ENCODE measurements at regions not wholly inside any gene's neighbourhood (a gene's known extent, or its start where the extent isn't known, plus 50 kb on each side); places are given as distances from the start of the nearest gene placed in this dataset.

DNA sequence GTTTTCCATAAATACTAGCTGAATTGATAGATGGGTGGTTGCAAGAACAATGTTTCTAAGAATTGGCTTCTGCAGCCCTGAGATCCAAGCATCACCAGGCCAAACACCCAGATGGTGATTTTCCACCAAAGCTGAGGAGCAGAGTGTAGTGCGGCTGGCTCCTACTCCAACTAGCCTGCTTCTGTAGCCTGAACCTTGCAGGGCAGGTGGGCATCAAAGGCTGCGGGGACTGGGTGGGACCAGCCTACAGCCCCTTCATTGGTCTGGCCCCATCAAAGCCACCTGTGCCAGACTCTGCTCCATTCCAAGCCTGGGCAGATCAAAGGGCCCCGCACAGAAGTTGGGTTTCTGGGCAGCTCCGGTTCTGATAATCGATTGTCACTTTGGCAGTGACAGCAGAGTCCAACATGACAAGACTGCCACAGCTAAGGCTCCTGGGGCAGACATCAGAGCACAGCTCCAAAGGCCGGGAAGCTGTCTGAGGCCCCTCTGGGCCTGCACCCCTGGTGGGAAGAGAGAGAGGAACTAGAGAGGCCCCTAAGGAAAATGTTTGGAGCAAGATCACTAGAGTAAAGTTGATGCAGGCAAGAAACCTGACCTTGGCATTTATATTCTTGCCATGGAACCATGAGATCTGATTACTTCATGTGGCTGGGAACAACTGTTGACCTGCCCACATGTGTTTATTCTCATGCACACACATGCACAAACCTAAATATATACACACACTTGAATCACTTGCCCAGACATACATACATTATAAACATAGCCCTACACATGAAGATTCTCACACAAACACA is 582.9 kb downstream of the INSC start:
- H3K27ac ChIP-seq, result no peak overlapping the region
- no peak for DNase-seq
- H3K4me1 ChIP-seq, result no peaks in the 10 kb centered on the region
- TF ChIP-seq, protein P1, sequence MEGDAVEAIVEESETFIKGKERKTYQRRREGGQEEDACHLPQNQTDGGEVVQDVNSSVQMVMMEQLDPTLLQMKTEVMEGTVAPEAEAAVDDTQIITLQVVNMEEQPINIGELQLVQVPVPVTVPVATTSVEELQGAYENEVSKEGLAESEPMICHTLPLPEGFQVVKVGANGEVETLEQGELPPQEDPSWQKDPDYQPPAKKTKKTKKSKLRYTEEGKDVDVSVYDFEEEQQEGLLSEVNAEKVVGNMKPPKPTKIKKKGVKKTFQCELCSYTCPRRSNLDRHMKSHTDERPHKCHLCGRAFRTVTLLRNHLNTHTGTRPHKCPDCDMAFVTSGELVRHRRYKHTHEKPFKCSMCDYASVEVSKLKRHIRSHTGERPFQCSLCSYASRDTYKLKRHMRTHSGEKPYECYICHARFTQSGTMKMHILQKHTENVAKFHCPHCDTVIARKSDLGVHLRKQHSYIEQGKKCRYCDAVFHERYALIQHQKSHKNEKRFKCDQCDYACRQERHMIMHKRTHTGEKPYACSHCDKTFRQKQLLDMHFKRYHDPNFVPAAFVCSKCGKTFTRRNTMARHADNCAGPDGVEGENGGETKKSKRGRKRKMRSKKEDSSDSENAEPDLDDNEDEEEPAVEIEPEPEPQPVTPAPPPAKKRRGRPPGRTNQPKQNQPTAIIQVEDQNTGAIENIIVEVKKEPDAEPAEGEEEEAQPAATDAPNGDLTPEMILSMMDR (IDR thresholded peaks at IDR 0.05), result no peak
- no peak for TF ChIP-seq POLR2A (IDR thresholded peaks at IDR 0.05)
- no peaks in the 10 kb centered on the region for H3K27me3 ChIP-seq
- H3K36me3 ChIP-seq (ENCODE audit: low read depth, missing control alignments), result no peaks in the 10 kb centered on the region
- intact Hi-C loops (cut with DNase I; ENCODE audit: low total_unique reads), result no loop called here
- H3K4me3 ChIP-seq, result no peak overlapping the region
- H3K9me3 ChIP-seq, result no peaks in the 10 kb centered on the region
- WGBS, 2 donors, result 94 to 98% methylated on average over 5 to 6 of the region's 6 CpGs

DNA sequence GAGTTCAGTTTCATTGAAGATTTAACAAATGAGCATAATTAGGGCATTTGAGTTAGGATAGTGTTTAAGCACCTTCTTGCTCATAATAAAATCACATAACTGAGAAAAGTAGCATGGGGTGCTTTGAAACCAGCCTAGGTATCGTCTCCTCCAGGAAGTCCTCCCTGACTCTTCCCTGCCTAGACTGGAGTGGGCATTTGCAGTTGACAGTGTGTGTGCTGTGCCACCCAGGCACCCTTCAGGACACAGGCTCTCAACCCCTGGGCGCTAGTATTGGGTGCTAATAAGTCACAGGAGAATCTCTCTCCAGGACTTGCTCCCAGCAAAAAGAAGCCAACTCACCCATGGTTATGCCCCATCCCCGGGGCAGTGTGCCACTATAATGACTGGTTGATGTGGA is 584.1 kb downstream of the INSC start:
- intact Hi-C loops (cut with DNase I; ENCODE audit: low total_unique reads), result no loop called here
- no peaks in the 10 kb centered on the region for H3K36me3 ChIP-seq (ENCODE audit: low read depth, missing control alignments)
- no peak overlapping the region for H3K27ac ChIP-seq
- H3K9me3 ChIP-seq, result no peaks in the 10 kb centered on the region
- 94 to 100% methylated on average over 3 of the region's 3 CpGs for WGBS, 2 donors
- no peak overlapping the region for H3K4me3 ChIP-seq
- no peaks in the 10 kb centered on the region for H3K4me1 ChIP-seq
- TF ChIP-seq POLR2A (IDR thresholded peaks at IDR 0.05), result no peak
- TF ChIP-seq, protein P1 (IDR thresholded peaks at IDR 0.05), result no peak
- H3K27me3 ChIP-seq, result no peaks in the 10 kb centered on the region
- no peak for DNase-seq

DNA sequence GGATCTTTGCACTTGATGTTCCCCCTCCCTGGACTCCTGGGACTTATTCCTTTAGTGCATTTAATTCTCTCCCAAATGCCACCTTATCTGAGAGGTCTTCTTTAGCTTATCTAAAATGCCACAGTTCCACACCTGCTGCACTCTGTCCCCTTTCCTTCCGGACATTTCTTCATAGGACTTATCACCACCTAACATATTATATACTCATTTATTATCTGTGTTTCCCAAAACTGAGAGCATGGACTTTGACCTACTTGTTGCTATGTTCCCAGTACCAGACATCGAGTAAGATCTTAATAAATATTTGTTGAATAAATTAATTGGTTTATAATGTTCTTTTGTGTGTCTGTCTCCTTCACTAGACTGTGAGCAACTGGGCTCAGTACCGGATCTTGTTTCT is 585.3 kb downstream of the INSC start:
- Histone ChIP-seq H3K4me3 (no peak overlapping the region), H3K36me3 (ENCODE audit: low read depth, missing control alignments) (no peaks in the 10 kb centered on the region), H3K27me3 (no peaks in the 10 kb centered on the region), H3K27ac (no peak overlapping the region), H3K4me1 (no peaks in the 10 kb centered on the region), H3K9me3 (no peaks in the 10 kb centered on the region)
- 78 to 83% methylated on average over 3 of the region's 3 CpGs for WGBS, 2 donors
- no peak for TF ChIP-seq POLR2A (IDR thresholded peaks at IDR 0.05)
- TF ChIP-seq, protein P1 (IDR thresholded peaks at IDR 0.05), result no peak
- no peak for DNase-seq
- intact Hi-C loops (cut with DNase I; ENCODE audit: low total_unique reads), result no loop called here

DNA sequence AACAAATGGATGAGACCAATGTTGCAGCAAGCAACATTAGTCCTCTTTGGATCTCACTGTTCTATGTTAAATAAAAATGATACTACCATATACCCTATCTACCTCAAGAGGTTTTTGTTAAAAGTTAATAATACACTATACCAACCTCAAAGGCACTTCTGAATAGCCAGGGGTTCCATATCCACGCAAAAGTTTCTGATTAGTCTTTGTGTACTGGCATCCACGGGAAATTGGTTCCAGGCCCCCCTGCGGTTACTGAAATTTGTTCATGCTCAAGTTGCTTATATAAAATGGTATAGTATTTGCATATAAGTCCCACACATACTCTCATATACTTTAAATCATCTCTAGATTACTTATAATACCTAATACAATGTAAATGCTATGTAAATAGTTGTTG is 585.7 kb downstream of the INSC start:
- WGBS, 2 donors, result 88 to 96% methylated on average over 3 of the region's 3 CpGs
- no peaks in the 10 kb centered on the region for H3K36me3 ChIP-seq (ENCODE audit: low read depth, missing control alignments)
- TF ChIP-seq POLR2A (IDR thresholded peaks at IDR 0.05), result no peak
- TF ChIP-seq, protein P1 (IDR thresholded peaks at IDR 0.05), result no peak
- no peak overlapping the region for H3K4me3 ChIP-seq
- H3K27ac ChIP-seq, result no peak overlapping the region
- DNase-seq, result no peak
- H3K9me3 ChIP-seq, result no peaks in the 10 kb centered on the region
- no peaks in the 10 kb centered on the region for H3K27me3 ChIP-seq
- intact Hi-C loops (cut with DNase I; ENCODE audit: low total_unique reads), result no loop called here
- H3K4me1 ChIP-seq, result no peaks in the 10 kb centered on the region

DNA sequence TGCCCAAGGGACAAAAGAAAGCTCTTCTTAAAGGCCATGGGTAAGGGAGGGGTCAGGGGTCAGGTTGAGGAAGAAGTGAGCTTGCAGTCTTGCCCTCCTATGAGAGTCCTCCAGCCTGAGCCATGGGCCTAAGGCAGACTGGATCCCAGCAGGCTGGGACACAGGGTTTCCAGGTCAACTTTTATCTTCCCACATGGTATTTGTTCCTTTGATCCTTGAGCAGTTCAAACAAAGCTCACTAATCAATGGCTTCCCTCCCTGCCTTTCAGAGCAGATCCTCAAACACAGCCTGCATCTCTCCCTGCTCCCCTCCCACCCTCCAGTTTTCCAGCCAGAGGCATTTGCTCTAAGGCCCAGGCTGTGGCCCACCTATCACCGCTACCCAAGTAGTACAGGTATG is 589.3 kb downstream of the INSC start:
- H3K36me3 ChIP-seq (ENCODE audit: low read depth, missing control alignments), result no peaks in the 10 kb centered on the region
- H3K4me1 ChIP-seq, result no peaks in the 10 kb centered on the region
- DNase-seq, result no peak
- no peaks in the 10 kb centered on the region for H3K27me3 ChIP-seq
- no peak for TF ChIP-seq POLR2A (IDR thresholded peaks at IDR 0.05)
- TF ChIP-seq, protein P1 (IDR thresholded peaks at IDR 0.05), result no peak
- no peaks in the 10 kb centered on the region for H3K9me3 ChIP-seq
- H3K4me3 ChIP-seq, result no peak overlapping the region
- intact Hi-C loops (cut with DNase I; ENCODE audit: low total_unique reads), result no loop called here
- no peak overlapping the region for H3K27ac ChIP-seq
- 85 to 93% methylated on average over 1 of the region's 1 CpG for WGBS, 2 donors
